ENCODE measurements at regions not wholly inside any gene's neighbourhood (a gene's known extent, or its start where the extent isn't known, plus 50 kb on each side); places are given as distances from the start of the nearest gene placed in this dataset.

- no peak for DNase-seq (ENCODE audit: low read depth in 2 of 2)
Measured at GRCh38 chr4:24244663-24245490, 339.5 kb downstream of the DHX15 start.

DNA sequence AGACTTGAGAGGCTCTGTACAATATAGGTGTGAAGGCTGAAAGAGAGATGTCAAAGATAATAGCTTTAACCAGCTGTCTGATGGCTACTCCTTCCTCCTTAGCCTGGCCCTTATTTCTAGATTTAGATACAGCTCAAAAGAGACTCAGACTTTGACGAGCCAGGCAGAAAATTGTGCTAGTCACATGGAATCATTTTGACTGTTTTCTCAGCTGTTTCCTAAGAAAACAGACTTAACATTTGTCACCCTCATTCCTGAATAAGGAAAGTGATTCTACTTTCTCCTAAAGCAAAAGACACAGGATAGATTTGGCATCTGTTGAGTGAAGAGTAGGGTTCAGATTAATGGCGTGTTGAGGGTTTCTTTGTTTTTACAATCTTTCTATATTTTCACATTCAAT, 340.7 kb downstream of the DHX15 start:
- DNase-seq (ENCODE audit: low read depth in 2 of 2), result no peak

GRCh38 chr4:24241511-24241910, 342.8 kb downstream of the DHX15 start:
- DNase-seq (ENCODE audit: low read depth in 2 of 2), result no peak

- no peak for DNase-seq (ENCODE audit: low read depth in 2 of 2)
Measured at GRCh38 chr4:24240655-24241054, 343.7 kb downstream of the DHX15 start.

DNA sequence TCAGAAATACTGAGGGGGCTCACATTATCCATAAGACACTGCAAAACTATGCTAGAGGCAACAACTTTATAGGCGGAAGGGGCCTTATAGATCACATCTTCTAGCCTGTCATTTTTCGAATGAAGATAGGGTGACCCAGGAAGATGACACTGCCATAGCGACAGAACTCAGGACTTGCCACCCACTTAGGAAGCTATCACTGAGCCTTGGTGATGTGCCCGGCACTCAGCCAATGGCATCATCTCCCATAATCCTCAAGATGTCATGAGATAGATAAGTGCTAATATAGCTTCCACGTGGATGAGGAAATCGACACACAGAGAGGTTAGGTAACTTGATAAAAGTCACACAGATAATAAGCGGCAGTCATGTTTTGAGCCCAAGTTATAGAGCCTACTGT, 346.6 kb downstream of the DHX15 start:
- DNase-seq (ENCODE audit: low read depth in 2 of 2), result no peak

GRCh38 chr4:24236532-24236931, 346.7 kb upstream of the PPARGC1A start:
- DNase-seq (ENCODE audit: low read depth in 2 of 2), result no peak

DNA sequence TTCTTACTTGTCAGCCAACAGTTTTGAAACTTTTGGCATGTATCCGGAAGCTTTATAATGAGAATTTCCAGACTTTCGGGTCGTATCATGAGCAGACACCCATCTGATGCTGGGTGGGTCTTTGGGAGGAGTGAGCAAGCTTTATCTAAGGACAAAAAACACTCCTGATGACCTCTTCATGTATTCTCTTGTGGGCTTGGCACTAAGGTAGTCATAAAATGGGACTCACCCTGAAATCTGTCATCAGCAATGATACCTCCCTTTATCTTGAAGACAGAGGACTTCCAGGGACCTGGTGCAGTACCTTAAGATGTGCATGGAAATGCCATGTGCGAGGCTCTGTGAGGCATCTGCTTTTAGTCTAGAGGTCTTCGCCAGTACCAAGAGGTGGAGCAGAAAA, 346.3 kb upstream of the PPARGC1A start:
- DNase-seq (ENCODE audit: low read depth in 2 of 2), result no peak

GRCh38 chr4:24235618-24236017, 345.8 kb upstream of the PPARGC1A start:
- no peak for DNase-seq (ENCODE audit: low read depth in 2 of 2)

DNA sequence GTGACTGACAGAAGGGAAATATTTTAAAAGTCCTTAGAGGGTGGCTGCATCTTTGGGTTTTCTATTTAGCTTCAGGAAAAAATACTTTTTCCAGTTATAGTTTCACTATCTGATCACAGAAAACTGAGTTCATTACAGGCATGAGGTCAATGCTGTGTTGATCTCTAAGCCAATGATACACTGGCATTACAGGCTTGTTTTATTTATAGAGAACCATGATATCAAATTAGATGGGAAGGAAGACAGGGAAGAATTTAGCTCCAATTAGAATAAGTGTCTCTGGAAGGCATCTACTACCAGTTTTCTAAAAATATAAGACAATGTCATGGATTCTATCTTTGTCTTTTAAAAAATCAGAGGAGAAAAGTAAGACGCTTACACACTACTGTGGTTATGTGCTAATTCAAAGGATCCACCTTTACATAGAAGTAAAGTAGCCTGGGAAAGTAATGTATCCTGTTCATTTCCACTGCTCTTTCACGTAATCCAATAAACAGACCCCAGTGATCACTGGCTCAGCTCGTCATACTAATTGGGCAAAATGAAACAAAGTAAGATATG, 344.5 kb upstream of the PPARGC1A start:
- DNase-seq (ENCODE audit: low read depth in 2 of 2), result no peak

DNA sequence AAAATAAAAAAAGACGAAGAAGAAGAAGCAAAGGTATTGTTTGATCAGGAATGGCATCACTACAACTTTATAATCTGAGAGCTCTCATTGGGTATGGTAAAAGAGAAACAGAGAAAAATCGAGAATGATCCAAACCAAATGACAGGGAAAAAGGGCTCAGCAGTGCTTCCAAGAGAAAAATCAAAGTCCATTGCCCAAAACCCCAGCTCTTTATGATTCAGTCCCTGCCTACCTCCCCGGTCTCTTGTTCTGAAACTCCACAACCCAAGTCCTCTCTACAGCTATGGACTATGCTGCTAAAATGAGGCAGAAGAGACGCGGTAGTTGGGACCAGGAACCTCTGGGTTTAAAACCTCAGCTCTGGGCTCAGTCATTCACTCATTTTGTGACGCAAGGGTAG, 341.1 kb upstream of the PPARGC1A start:
- no peak for DNase-seq (ENCODE audit: low read depth in 2 of 2)

- no peak for DNase-seq (ENCODE audit: low read depth in 2 of 2)
Measured at GRCh38 chr4:24229978-24230377, 340.1 kb upstream of the PPARGC1A start.

DNA sequence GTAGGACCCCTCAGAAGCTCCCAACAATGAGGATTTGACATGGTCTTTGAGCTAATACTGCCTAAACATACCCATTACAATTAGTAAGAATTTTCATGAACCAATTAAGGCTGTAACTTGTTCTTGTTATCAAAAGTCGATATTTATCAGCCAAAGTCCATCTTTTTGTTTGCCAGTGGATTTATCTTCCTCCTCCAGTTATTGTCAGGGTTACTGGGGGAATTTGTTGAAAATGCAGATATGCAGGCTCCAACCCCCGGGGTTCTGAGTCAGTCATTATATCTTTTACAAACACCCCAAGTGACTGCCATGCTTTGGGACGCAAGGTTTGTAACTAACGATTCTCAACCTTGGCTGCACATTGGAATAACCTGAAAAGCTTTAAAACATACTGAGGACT, 338.8 kb upstream of the PPARGC1A start:
- DNase-seq (ENCODE audit: low read depth in 2 of 2), result no peak

DNA sequence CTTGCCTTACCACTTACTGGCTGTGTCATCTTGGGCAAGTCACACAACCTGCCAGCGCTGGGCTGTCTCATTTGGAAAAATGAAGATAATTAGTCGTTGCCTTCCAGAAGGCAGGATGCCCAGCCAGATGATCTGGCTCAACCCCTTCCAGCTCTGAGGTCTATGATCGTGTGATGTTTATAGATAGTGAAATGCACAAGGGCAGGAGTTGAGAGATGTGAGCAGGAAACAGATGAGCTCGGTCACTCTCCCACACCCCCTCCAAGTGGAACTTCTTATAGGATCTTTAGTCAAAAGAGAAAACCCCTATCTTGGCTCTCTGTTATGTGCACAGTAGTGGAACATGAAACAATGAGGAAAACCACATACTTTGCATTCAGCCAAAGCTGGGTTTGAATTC, 336.8 kb upstream of the PPARGC1A start:
- DNase-seq (ENCODE audit: low read depth in 2 of 2), result no peak

GRCh38 chr4:24226023-24226422, 336.2 kb upstream of the PPARGC1A start:
- DNase-seq (ENCODE audit: low read depth in 2 of 2), result no peak

DNA sequence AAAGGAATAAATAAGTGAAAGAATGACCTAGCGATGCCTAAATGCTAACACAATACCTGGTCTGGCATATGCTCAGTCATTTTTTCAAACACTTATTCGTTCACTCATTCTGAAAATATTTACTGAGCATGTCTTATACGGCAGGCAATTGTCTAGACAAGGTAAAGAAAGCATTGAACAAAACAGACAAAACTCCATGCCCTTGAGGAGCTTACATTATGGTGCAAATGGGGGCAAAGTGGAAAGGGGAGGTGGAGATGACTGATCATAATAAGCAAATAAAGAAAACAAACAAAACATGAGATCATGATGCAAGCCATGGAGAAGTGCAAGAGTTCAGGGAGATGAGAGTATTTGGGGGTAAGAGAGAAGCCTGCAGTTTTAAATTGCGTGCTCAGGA, 334.6 kb upstream of the PPARGC1A start:
- no peak for DNase-seq (ENCODE audit: low read depth in 2 of 2)

- DNase-seq (ENCODE audit: low read depth in 2 of 2), result no peak
Measured at GRCh38 chr4:24219209-24219608, 329.4 kb upstream of the PPARGC1A start.

DNA sequence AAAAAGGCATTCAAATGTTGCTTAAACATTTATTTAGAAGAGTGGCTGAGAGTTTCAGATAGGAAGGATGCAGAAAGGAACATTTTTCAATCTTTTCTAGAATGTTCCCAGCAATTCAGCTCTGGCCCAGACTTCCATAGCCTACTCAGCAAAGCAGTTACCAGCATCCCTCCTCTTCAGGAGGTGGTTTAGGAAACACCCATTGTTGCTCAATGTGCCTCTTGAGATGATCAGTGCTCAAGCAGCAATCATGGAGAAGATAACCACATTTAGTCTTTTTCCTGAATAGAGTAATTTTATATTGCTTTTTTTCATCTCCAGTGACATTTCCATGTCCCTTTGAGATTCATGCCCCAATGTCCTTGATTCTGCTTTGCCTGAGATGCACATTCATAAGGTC, 328.7 kb upstream of the PPARGC1A start:
- DNase-seq (ENCODE audit: low read depth in 2 of 2), result no peak

DNA sequence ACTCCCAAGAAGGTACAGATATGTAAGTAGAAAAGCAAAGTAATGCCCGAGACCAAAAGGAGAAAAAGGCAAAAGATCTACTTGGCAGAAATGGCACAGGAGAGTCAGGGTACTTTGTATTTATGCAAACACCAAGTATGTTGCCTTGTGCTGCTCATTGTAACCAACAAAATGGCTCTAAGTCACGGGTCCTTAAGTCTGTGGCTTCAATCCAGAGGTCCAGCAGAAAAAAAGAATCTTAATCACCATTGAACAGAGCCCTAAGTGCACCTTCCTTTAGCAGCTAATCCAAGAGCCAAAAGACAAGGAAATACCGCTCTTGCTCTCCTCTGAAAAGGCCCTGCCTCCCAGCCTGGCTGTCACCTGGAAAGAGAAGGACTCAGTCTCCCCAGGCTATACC, 324.9 kb upstream of the PPARGC1A start:
- DNase-seq (ENCODE audit: low read depth in 2 of 2), result no peak

DNA sequence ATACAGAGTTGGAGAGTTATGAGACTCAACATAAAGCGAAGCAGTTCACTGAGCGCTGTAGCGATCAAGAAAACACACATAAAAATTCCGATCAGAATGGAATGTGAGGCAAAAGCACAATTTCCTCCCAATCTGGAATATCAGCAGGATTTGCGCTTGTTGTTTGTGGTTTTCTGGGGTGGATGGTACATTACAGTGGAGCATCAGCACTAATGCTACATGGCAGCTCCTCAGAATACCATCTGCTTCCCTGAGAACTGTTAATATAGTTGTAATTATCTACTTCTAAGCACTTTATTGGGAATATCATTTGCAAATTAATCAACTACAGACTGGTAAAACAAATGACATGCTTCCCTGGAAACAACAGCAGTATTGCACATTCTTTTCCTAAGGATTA, 324.1 kb upstream of the PPARGC1A start:
- DNase-seq (ENCODE audit: low read depth in 2 of 2), result no peak

GRCh38 chr4:24212642-24213041, 322.8 kb upstream of the PPARGC1A start:
- no peak for DNase-seq (ENCODE audit: low read depth in 2 of 2)

GRCh38 chr4:24211856-24212255, 322.0 kb upstream of the PPARGC1A start:
- no peak for DNase-seq (ENCODE audit: low read depth in 2 of 2)

DNA sequence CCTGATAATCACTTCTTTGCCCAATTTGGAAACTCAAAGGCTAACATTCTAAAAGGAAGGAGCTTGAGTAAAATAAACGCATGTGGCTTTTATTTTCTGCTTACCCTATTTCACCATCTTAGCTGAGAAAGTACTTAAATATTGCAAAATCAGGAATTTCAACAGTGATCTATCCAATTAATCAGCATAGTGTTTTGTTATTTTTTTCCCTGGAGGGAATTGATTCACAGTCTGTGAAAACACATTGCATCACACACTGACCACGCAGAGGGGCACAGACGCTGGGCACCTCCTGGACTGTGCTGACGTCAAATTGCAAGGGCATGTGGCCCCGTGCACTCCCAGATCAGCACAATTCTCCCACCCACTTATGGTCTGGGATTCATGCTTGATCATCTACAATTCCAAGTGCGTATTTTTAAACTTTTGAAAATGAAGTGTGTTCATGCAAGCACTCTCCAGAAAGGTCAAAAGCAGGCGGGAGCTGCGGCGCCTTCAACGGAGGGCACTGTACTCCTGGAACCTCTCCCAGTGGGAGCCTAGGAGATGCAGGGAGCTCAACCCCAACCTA, 320.6 kb upstream of the PPARGC1A start:
- no peak for DNase-seq (ENCODE audit: low read depth in 2 of 2)

DNA sequence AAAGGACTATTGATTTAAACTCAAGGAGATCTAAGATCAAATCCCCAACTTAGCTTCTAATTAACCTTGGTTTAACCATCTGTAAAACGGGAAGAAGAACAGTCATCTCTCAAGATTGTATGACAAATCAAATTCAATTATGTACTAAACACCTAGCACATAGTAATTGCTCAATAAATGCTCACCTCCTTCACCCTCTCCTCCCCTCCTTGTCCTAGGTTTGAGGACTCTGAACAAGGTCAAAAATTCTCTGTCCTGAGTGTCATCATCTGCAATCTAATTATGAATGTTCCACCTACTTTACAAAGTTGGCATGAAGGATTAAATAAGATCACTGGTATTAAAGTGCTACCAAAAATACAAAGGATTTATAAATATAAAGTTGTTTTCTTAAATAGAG, 320.1 kb upstream of the PPARGC1A start:
- no peak for DNase-seq (ENCODE audit: low read depth in 2 of 2)

Data from stimulated activated CD8-positive, alpha-beta memory T cell treated with anti-CD3 and anti-CD28 coated beads, Interleukin-15, amount 100 ng/mL, for 4 hours (primary cell).